GM23338 (cell line): ENCODE measurements at regions not wholly inside any gene's neighbourhood (a gene's known extent, or its start where the extent isn't known, plus 50 kb on each side); places are given as distances from the start of the nearest gene placed in this dataset.
"Not testable (repeated sequence)": the region's sequence is repeated elsewhere in the genome, so short reads cannot be mapped to it uniquely, and the experiment has no call there.

ENCODE experiments used
- ATAC-seq: fragments of 200-7000 bp; cut with Tn5 transposase; 3 replicates; pipeline ENCODE4 v1.9.1; 2020
- DNase-seq: peaks from one replicate; pipeline ENCODE4 v3.0.0-alpha.2; 2015; ENCODE audit warnings: low spot score
- H2AFZ ChIP-seq: fragments of 200-600 bp; sonication (generic); 2 replicates; pipeline ENCODE4 v1.8.0; 2016; ENCODE audit warnings: antibody characterized with exemption, mild to moderate bottlenecking, moderate library complexity
- H3F3A ChIP-seq: fragments of 200-600 bp; sonication (generic); replicated peaks from 2 replicates; pipeline ENCODE4 v1.8.0; 2017; ENCODE audit warnings: antibody characterized with exemption, mixed run types, low read depth
- H3K27ac ChIP-seq: fragments of 200-600 bp; sonication (generic); 2 replicates; pipeline ENCODE4 v1.6.1; 2016; ENCODE audit warnings: low read depth
- H3K27me3 ChIP-seq: fragments of 200-600 bp; sonication (generic); 2 replicates; pipeline ENCODE4 v1.8.0; 2016; ENCODE audit warnings: mild to moderate bottlenecking, mixed run types, moderate library complexity; ENCODE audit not compliant: insufficient read depth
- H3K36me3 ChIP-seq: fragments of 200-600 bp; sonication (generic); 2 replicates; pipeline ENCODE4 v1.8.0; 2016; ENCODE audit warnings: mild to moderate bottlenecking; ENCODE audit not compliant: insufficient read depth
- H3K4me1 ChIP-seq: fragments of 200-600 bp; sonication (generic); 2 replicates; pipeline ENCODE4 v1.8.0; 2016; ENCODE audit warnings: mild to moderate bottlenecking, moderate library complexity; ENCODE audit not compliant: insufficient read depth
- H3K4me2 ChIP-seq: fragments of 200-600 bp; sonication (generic); 2 replicates; pipeline ENCODE4 v1.7.1; 2017; ENCODE audit warnings: mixed run types
- H3K4me3 ChIP-seq: fragments of 200-600 bp; sonication (generic); 2 replicates; pipeline ENCODE4 v1.6.1; 2016; ENCODE audit warnings: mixed run types
- H3K79me2 ChIP-seq: fragments of 200-600 bp; sonication (generic); replicated peaks from 2 replicates; pipeline ENCODE4 v1.8.0; 2017; ENCODE audit warnings: mild to moderate bottlenecking; ENCODE audit not compliant: insufficient read depth
- H3K9me2 ChIP-seq: fragments of 200-600 bp; sonication (generic); 2 replicates; pipeline ENCODE4 v1.8.0; 2017; ENCODE audit not compliant: insufficient read depth
- H4K20me1 ChIP-seq: fragments of 200-600 bp; sonication (generic); replicated peaks from 2 replicates; pipeline ENCODE4 v1.8.0; 2017; ENCODE audit warnings: mild to moderate bottlenecking; ENCODE audit not compliant: insufficient read depth
- H3K27ac Mint-ChIP-seq: 2 replicates; pipeline ENCODE4 v1.8.0; 2020; ENCODE audit warnings: inconsistent platforms, mild to moderate bottlenecking, moderate library complexity, mixed read lengths
- H3K27me3 Mint-ChIP-seq: 3 replicates; pipeline ENCODE4 v1.8.0; 2022; ENCODE audit warnings: low read depth, mild to moderate bottlenecking, moderate library complexity, mixed read lengths, inconsistent platforms; ENCODE audit not compliant: insufficient read depth, poor library complexity
- H3K36me3 Mint-ChIP-seq: 3 replicates; pipeline ENCODE4 v1.8.0; 2021; ENCODE audit warnings: low read depth, mild to moderate bottlenecking, inconsistent platforms, moderate library complexity, mixed read lengths
- H3K4me1 Mint-ChIP-seq: 3 replicates; pipeline ENCODE4 v1.8.0; 2020; ENCODE audit warnings: mild to moderate bottlenecking, inconsistent platforms, mixed read lengths
- H3K4me3 Mint-ChIP-seq: 3 replicates; pipeline ENCODE4 v1.8.0; 2021; ENCODE audit warnings: moderate library complexity, mild to moderate bottlenecking, inconsistent platforms, mixed read lengths
- H3K9me3 Mint-ChIP-seq: 3 replicates; pipeline ENCODE4 v1.8.0; 2020; ENCODE audit warnings: moderate library complexity, mild to moderate bottlenecking, inconsistent platforms, mixed read lengths
- CREB1 ChIP-seq: fragments of 250-450 bp; sonication (Bioruptor Pico); IDR thresholded peaks from 2 replicates; pipeline ENCODE4 v1.5.0; 2020; ENCODE audit warnings: low read depth, mild to moderate bottlenecking, moderate library complexity
- CTCF ChIP-seq, 2 experiments: fragments of 200-600 bp in 1 of 2; sonication (generic) in 1 of 2; conservative IDR thresholded peaks; 2 replicates each; pipeline versions ENCODE4 v1.5.1 to v1.6.1; 2016 to 2017; ENCODE audit warnings: antibody characterized with exemption in 2 of 2, low read depth in 2 of 2, mild to moderate bottlenecking in 2 of 2, moderate library complexity in 1 of 2
- ETS1 ChIP-seq: IDR thresholded peaks from 2 replicates; pipeline ENCODE4 v1.6.1; 2016; ENCODE audit warnings: antibody characterized with exemption
- EZH2phosphoT487 ChIP-seq: fragments of 200-600 bp; sonication (generic); IDR thresholded peaks from one replicate; pipeline ENCODE4 v1.8.1; 2018; ENCODE audit warnings: antibody characterized with exemption; ENCODE audit not compliant: unreplicated experiment
- JUNB ChIP-seq: IDR thresholded peaks from one replicate; pipeline ENCODE4 v1.6.1; 2016; ENCODE audit warnings: antibody characterized with exemption; ENCODE audit not compliant: unreplicated experiment
- POLR2AphosphoS5 ChIP-seq: IDR thresholded peaks from 2 replicates; pipeline ENCODE4 v1.6.1; 2016; ENCODE audit warnings: antibody characterized with exemption, low read depth
- REST ChIP-seq: IDR thresholded peaks from one replicate; pipeline ENCODE4 v1.6.1; 2018; ENCODE audit warnings: antibody characterized with exemption; ENCODE audit not compliant: unreplicated experiment
- STAT1 ChIP-seq: IDR thresholded peaks from one replicate; pipeline ENCODE4 v1.6.1; 2016; ENCODE audit warnings: antibody characterized with exemption; ENCODE audit not compliant: unreplicated experiment
- ZNF114 ChIP-seq: fragments of 250-450 bp; sonication (Bioruptor Pico); IDR thresholded peaks from 2 replicates; pipeline ENCODE4 v1.5.0; 2020; ENCODE audit warnings: mild to moderate bottlenecking, moderate library complexity
- ZNF331 ChIP-seq: fragments of 250-450 bp; sonication (Bioruptor Pico); IDR thresholded peaks from 2 replicates; pipeline ENCODE4 v1.5.0; 2020; ENCODE audit warnings: low read depth, mild to moderate bottlenecking, moderate library complexity
- ZNF462 ChIP-seq: fragments of 250-450 bp; sonication (Bioruptor Pico); IDR thresholded peaks from 2 replicates; pipeline ENCODE4 v1.5.0; 2020; ENCODE audit warnings: mild to moderate bottlenecking, moderate library complexity

GRCh38 chrX:98300536-98300935, 1416.8 kb downstream of the RPA4 start:
- not testable (repeated sequence) for H3K4me1 Mint-ChIP-seq, H3K4me2 ChIP-seq, H3K27ac ChIP-seq, H3K79me2 ChIP-seq, H3K9me2 ChIP-seq, H3K36me3 ChIP-seq, H3K4me1 ChIP-seq, H3K27ac Mint-ChIP-seq, H3F3A ChIP-seq, H3K27me3 Mint-ChIP-seq, H3K4me3 Mint-ChIP-seq, H3K36me3 Mint-ChIP-seq, H3K4me3 ChIP-seq, H2AFZ ChIP-seq, H3K27me3 ChIP-seq, H4K20me1 ChIP-seq, DNase-seq, ATAC-seq
- peaks cover 23% of the 10 kb centered on the region for H3K9me3 Mint-ChIP-seq

GRCh38 chrX:98331407-98331806, 1447.7 kb downstream of the RPA4 start:
- Histone ChIP-seq H3K36me3 (no peaks in the 10 kb centered on the region), H4K20me1 (no peaks in the 10 kb centered on the region), H3F3A (no peaks in the 10 kb centered on the region), H3K79me2 (no peaks in the 10 kb centered on the region), H3K4me2 (no peak overlapping the region), H3K4me3 (no peak overlapping the region), H3K4me1 (no peaks in the 10 kb centered on the region), H3K9me2 (no peaks in the 10 kb centered on the region), H3K27ac (no peak overlapping the region), H3K27me3 (no peaks in the 10 kb centered on the region), H2AFZ (no peak overlapping the region)
- H3K36me3 Mint-ChIP-seq: no peaks in the 10 kb centered on the region
- no peak overlapping the region for H3K4me3 Mint-ChIP-seq
- H3K9me3 Mint-ChIP-seq: no peaks in the 10 kb centered on the region
- no peaks in the 10 kb centered on the region for H3K27me3 Mint-ChIP-seq
- H3K27ac Mint-ChIP-seq: no peak overlapping the region
- ATAC-seq (no peak), DNase-seq (no peak)
- H3K4me1 Mint-ChIP-seq: no peaks in the 10 kb centered on the region
- TF ChIP-seq ETS1 (no peak), ZNF462 (CRISPR knock-in tag) (no peak), ZNF331 (CRISPR knock-in tag) (no peak), REST (no peak), CTCF (conservative IDR thresholded peaks at IDR 0.05; ENCODE audit: low read depth in 2 of 2) (no peak), CREB1 (no peak), EZH2phosphoT487 (no peak), POLR2AphosphoS5 (no peak), STAT1 (no peak), ZNF114 (no peak), JUNB (no peak)
